Stimulated activated naive CD4-positive, alpha-beta T cell (primary cell): ENCODE measurements at regions not wholly inside any gene's neighbourhood (a gene's known extent, or its start where the extent isn't known, plus 50 kb on each side); places are given as distances from the start of the nearest gene placed in this dataset.
"Not testable (repeated sequence)": the region's sequence is repeated elsewhere in the genome, so short reads cannot be mapped to it uniquely, and the experiment has no call there.

Experiments
- DNase-seq, 6 experiments: peaks; one replicate each; lab custom pipeline; 2025; lab: John Stamatoyannopoulos, UW

GRCh38 chr22:22193923-22194322, 50.7 kb upstream of the VPREB1 start:
- DNase-seq = no peak

- not testable (repeated sequence) for DNase-seq
These were observed 51.1 kb upstream of the VPREB1 start for GRCh38 chr22:22193462-22193861.

GRCh38 chr22:22193006-22193405, 51.6 kb upstream of the VPREB1 start:
- DNase-seq = not testable (repeated sequence)

GRCh38 chr22:22189796-22190195, 54.8 kb upstream of the VPREB1 start:
- DNase-seq = not testable (repeated sequence)

GRCh38 chr22:22187863-22188262, 56.7 kb upstream of the VPREB1 start:
- not testable (repeated sequence) for DNase-seq

- no peak for DNase-seq
These were observed 57.3 kb upstream of the VPREB1 start for GRCh38 chr22:22187299-22187698.

GRCh38 chr22:22185844-22186499, 58.6 kb upstream of the VPREB1 start:
- no peak for DNase-seq

- no peak for DNase-seq
These were observed 59.4 kb upstream of the VPREB1 start for GRCh38 chr22:22185217-22185616.

GRCh38 chr22:22184277-22184807, 60.2 kb upstream of the VPREB1 start:
- DNase-seq = no peak

- DNase-seq = no peak
These were observed 61.7 kb upstream of the VPREB1 start for GRCh38 chr22:22182990-22183264.

- DNase-seq = no peak
These were observed 62.2 kb upstream of the VPREB1 start for GRCh38 chr22:22182218-22182989.

GRCh38 chr22:22181341-22181850, 63.2 kb upstream of the VPREB1 start:
- no peak for DNase-seq

GRCh38 chr22:22180738-22181285, 63.8 kb upstream of the VPREB1 start:
- DNase-seq = no peak

GRCh38 chr22:22179858-22180257, 64.7 kb upstream of the VPREB1 start:
- no peak for DNase-seq

GRCh38 chr22:22178992-22179391, 65.6 kb upstream of the VPREB1 start:
- no peak for DNase-seq

GRCh38 chr22:22178355-22178965, 66.1 kb upstream of the VPREB1 start:
- DNase-seq = no peak

- no peak for DNase-seq
These were observed 67.5 kb upstream of the VPREB1 start for GRCh38 chr22:22176929-22177616.

- DNase-seq = not testable (repeated sequence)
These were observed 71.5 kb upstream of the VPREB1 start for GRCh38 chr22:22172896-22173628.

GRCh38 chr22:22171357-22172218, 73.0 kb upstream of the VPREB1 start:
- no peak for DNase-seq

GRCh38 chr22:22169923-22170322, 74.7 kb upstream of the VPREB1 start:
- no peak for DNase-seq
